Endothelial cell of umbilical vein (primary cell): ENCODE measurements at regions not wholly inside any gene's neighbourhood (a gene's known extent, or its start where the extent isn't known, plus 50 kb on each side); places are given as distances from the start of the nearest gene placed in this dataset.

Experiments used
- BruUV-seq: library from RNA; stranded (reverse); fragments of 400-500 nt; replicated peaks from 2 replicates; lab custom pipeline; 2021; lab: Mats Ljungman, UMichigan
- CTCF ChIA-PET: fragments of 300-600, 350-600 bp; sonication (Branson Sonifier 250); formaldehyde crosslinking; loops from one replicate; lab custom pipeline; 2021; ENCODE audit warnings: antibody characterized with exemption, inconsistent platforms; lab: Charles Lee
- POLR2A ChIA-PET: fragments of 300-600, 350-600 bp; sonication (Branson Sonifier 250); formaldehyde crosslinking; loops from one replicate; lab custom pipeline; 2021; ENCODE audit warnings: antibody characterized with exemption, inconsistent platforms; lab: Charles Lee
- DNase-seq: peaks from one replicate; pipeline ENCODE4 v3.0.0-alpha.2; 2011; ENCODE audit warnings: low read depth, low spot score
- FAIRE-seq: peaks from 2 replicates; lab custom pipeline; 2011; peaks lifted over from hg19 to GRCh38; lab: Jason Lieb, UNC
- H2AFZ ChIP-seq: 2 replicates; pipeline ENCODE4 v1.6.0; 2012; ENCODE audit warnings: low read depth, low read length, control low read depth, inconsistent platforms
- H3K27ac ChIP-seq: 2 replicates; pipeline ENCODE4 v1.5.1; 2011; ENCODE audit warnings: low read depth, mild to moderate bottlenecking, control low read depth, low read length, moderate library complexity; ENCODE audit not compliant: insufficient read depth
- H3K27me3 ChIP-seq, 2 experiments: 2 replicates each; pipeline versions ENCODE4 v1.6.0 to v1.6.1; 2011; ENCODE audit warnings: low read length in 2 of 2, mixed read lengths in 1 of 2; ENCODE audit not compliant: control insufficient read depth in 2 of 2, insufficient read depth in 2 of 2
- H3K36me3 ChIP-seq, 2 experiments: 2 replicates in 1 of 2; 3 replicates in 1 of 2; pipeline ENCODE4 v1.5.1; 2011; ENCODE audit warnings: low read length in 2 of 2, mild to moderate bottlenecking in 1 of 2, moderate library complexity in 1 of 2; ENCODE audit not compliant: control insufficient read depth in 2 of 2, insufficient read depth in 2 of 2; ENCODE audit errors: extremely low read depth in 1 of 2
- H3K4me1 ChIP-seq: 3 replicates; pipeline ENCODE4 v1.5.1; 2011; ENCODE audit warnings: mild to moderate bottlenecking, low read length; ENCODE audit not compliant: control insufficient read depth, insufficient read depth; ENCODE audit errors: extremely low read depth
- H3K4me2 ChIP-seq: 2 replicates; pipeline ENCODE4 v1.6.1; 2011; ENCODE audit warnings: low read length, control low read depth, mixed read lengths; ENCODE audit not compliant: insufficient read depth
- H3K4me3 ChIP-seq, 3 experiments: fragments of 200-600 bp in 1 of 3; sonication (generic), shearing (Covaris generic) in 1 of 3; replicated peaks in 1 of 3; 2 replicates each; pipeline ENCODE4 v1.5.1; 2011 to 2016; ENCODE audit warnings: control low read depth in 3 of 3, low read length in 3 of 3, mild to moderate bottlenecking in 2 of 3, inconsistent platforms in 1 of 3, low read depth in 1 of 3, moderate library complexity in 1 of 3; ENCODE audit not compliant: insufficient read depth in 1 of 3
- H3K79me2 ChIP-seq: 2 replicates; pipeline ENCODE4 v1.6.0; 2012; ENCODE audit warnings: low read length, inconsistent platforms; ENCODE audit not compliant: control insufficient read depth, insufficient read depth
- H3K9ac ChIP-seq: replicated peaks from 2 replicates; pipeline ENCODE3; 2011; ENCODE audit warnings: low read length, control low read depth; ENCODE audit not compliant: insufficient read depth; ENCODE audit errors: extremely low read depth
- H3K9me1 ChIP-seq: replicated peaks from 3 replicates; pipeline ENCODE4 v1.6.0; 2011; ENCODE audit warnings: mild to moderate bottlenecking, low read length; ENCODE audit not compliant: control insufficient read depth, insufficient read depth; ENCODE audit errors: extremely low read depth
- H3K9me3 ChIP-seq: replicated peaks from 2 replicates; pipeline ENCODE4 v1.5.1; 2012; ENCODE audit warnings: low read length, inconsistent platforms; ENCODE audit not compliant: control insufficient read depth, insufficient read depth
- H4K20me1 ChIP-seq: replicated peaks from 2 replicates; pipeline ENCODE3; 2011; ENCODE audit warnings: mild to moderate bottlenecking, low read length; ENCODE audit not compliant: control insufficient read depth, insufficient read depth; ENCODE audit errors: extremely low read depth
- EZH2 ChIP-seq: IDR thresholded peaks from 2 replicates; pipeline ENCODE4 v1.6.1; 2012; ENCODE audit warnings: borderline replicate concordance, low read depth, mild to moderate bottlenecking, moderate library complexity, low read length, inconsistent platforms; ENCODE audit not compliant: severe bottlenecking
- FOS ChIP-seq: IDR thresholded peaks from 2 replicates; pipeline ENCODE4 v1.6.1; 2011; ENCODE audit warnings: mild to moderate bottlenecking, low read length, moderate library complexity, borderline replicate concordance; ENCODE audit not compliant: insufficient read depth
- GATA2 ChIP-seq: IDR thresholded peaks from 2 replicates; pipeline ENCODE4 v1.7.0; 2011; ENCODE audit warnings: low read depth, mild to moderate bottlenecking, moderate library complexity, mixed read lengths, low read length; ENCODE audit not compliant: insufficient read length, insufficient read depth
- MYC ChIP-seq: IDR thresholded peaks from one replicate; pipeline ENCODE4 v1.6.1; 2011; ENCODE audit warnings: mild to moderate bottlenecking, low read depth, low read length
- POLR2A ChIP-seq: IDR thresholded peaks from 2 replicates; pipeline ENCODE4 v1.6.1; 2012; ENCODE audit warnings: low read depth, mild to moderate bottlenecking, control low read depth, low read length
- POLR2AphosphoS5 ChIP-seq: IDR thresholded peaks from 2 replicates; pipeline ENCODE4 v1.6.1; 2012; ENCODE audit warnings: low read depth, mild to moderate bottlenecking, control low read depth, low read length, moderate library complexity; ENCODE audit not compliant: insufficient read depth
- dilution Hi-C: fragments of 300-500 bp; cut with MboI; formaldehyde crosslinking; loops from one replicate; pipeline ENCODE4 v1.15.0; 2019; ENCODE audit warnings: low sequenced_read_pairs; ENCODE audit not compliant: extremely low pct_ligation_motif_present
- intact Hi-C: fragments of 100-400 bp; cut with micrococcal nuclease; formaldehyde crosslinking; loops from one replicate; pipeline ENCODE4 v1.10.0; 2022
- TF ChIP-seq, protein P1 (sequence below): IDR thresholded peaks from 2 replicates; pipeline ENCODE4 v1.6.1; 2011; ENCODE audit not compliant: insufficient read depth, insufficient read length

DNA sequence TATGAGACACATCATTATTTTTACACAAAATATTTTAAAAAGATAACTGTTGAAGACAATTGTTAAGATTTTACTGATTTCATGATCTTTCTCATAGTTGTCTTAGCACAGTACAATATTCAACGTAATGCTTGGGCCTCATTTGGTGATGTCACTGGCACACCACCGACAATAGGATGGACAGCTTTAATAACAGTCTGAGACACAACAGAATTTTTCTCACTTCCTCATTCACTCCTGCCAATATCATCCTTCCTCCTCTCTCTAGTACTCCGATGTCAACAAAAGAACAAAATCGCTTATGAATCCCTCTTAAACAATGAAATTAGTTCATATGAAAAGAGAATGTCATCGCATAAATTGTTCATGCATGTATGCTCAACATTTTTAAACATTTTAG is 461.9 kb upstream of the CDH7 start:
- no peak overlapping the region for H3K27ac ChIP-seq
- ChIA-PET POLR2A (no interaction called here), CTCF (no interaction called here)
- BruUV-seq, result no TSS peak
- no peak for FAIRE-seq
- intact Hi-C loops, result no loop called here
- no peak overlapping the region for H2AFZ ChIP-seq
- no peaks in the 10 kb centered on the region for H3K9me3 ChIP-seq
- dilution Hi-C loops, result no loop called here
- no peaks in the 10 kb centered on the region for H4K20me1 ChIP-seq
- no peak overlapping the region for H3K4me2 ChIP-seq
- no peaks in the 10 kb centered on the region for H3K27me3 ChIP-seq
- TF ChIP-seq FOS, result no peak
- no peak for TF ChIP-seq POLR2A
- TF ChIP-seq, protein P1, sequence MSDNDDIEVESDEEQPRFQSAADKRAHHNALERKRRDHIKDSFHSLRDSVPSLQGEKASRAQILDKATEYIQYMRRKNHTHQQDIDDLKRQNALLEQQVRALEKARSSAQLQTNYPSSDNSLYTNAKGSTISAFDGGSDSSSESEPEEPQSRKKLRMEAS, result no peak
- no peak for TF ChIP-seq MYC
- TF ChIP-seq EZH2, result no peak
- no peak for TF ChIP-seq POLR2AphosphoS5
- no peak for DNase-seq
- H3K4me1 ChIP-seq, result no peaks in the 10 kb centered on the region
- H3K9ac ChIP-seq, result no peak overlapping the region
- no peaks in the 10 kb centered on the region for H3K9me1 ChIP-seq
- no peak overlapping the region for H3K4me3 ChIP-seq
- no peaks in the 10 kb centered on the region for H3K79me2 ChIP-seq
- no peaks in the 10 kb centered on the region for H3K36me3 ChIP-seq

DNA sequence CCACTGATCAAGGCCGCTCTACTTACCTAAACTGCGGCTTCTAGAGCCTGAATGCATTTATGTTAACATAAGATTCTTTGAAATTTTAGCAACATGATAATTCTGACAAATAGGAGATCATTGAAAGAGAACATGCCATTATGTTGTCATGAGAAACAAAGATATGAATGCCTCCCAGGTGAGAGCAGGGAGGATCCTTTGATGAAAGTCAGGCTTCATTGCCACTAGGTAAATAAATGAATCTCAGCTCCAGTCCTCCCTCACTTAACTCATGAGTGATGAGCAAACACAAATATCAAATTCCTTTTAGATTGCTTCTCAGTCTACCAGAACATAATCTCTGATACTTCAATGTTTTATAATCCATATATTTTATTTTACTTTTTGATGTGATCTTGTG is 463.2 kb upstream of the CDH7 start:
- H3K4me2 ChIP-seq, result no peak overlapping the region
- H3K9me3 ChIP-seq, result no peaks in the 10 kb centered on the region
- DNase-seq, result no peak
- no TSS peak for BruUV-seq
- no peaks in the 10 kb centered on the region for H3K79me2 ChIP-seq
- H3K4me3 ChIP-seq, result no peak overlapping the region
- no peaks in the 10 kb centered on the region for H3K36me3 ChIP-seq
- intact Hi-C loops, result no loop called here
- no peak overlapping the region for H3K9ac ChIP-seq
- no peak for FAIRE-seq
- H3K27ac ChIP-seq, result no peak overlapping the region
- H3K9me1 ChIP-seq, result no peaks in the 10 kb centered on the region
- dilution Hi-C loops, result no loop called here
- H3K27me3 ChIP-seq, result no peaks in the 10 kb centered on the region
- ChIA-PET POLR2A (no interaction called here), CTCF (no interaction called here)
- TF ChIP-seq POLR2A, result no peak
- no peak for TF ChIP-seq POLR2AphosphoS5
- TF ChIP-seq GATA2, result no peak
- H2AFZ ChIP-seq, result no peak overlapping the region
- no peaks in the 10 kb centered on the region for H4K20me1 ChIP-seq
- H3K4me1 ChIP-seq, result no peaks in the 10 kb centered on the region
